ENCODE measurements at regions not wholly inside any gene's neighbourhood (a gene's known extent, or its start where the extent isn't known, plus 50 kb on each side); places are given as distances from the start of the nearest gene placed in this dataset.

GRCh38 chr4:110848787-110849186 lies 225.9 kb upstream of the PITX2 start:
- Histone ChIP-seq H2BK120ac (ENCODE audit: low read depth, low read length) (no peak overlapping the region), H3K9me1 (ENCODE audit: insufficient read depth, low read length) (0 out of 2 replicates have a peak, but pooled peaks cover 2% of the 10 kb centered on the region), H4K91ac (ENCODE audit: insufficient read depth, low read depth, low read length) (no peak overlapping the region), H3K27me3 (ENCODE audit: control insufficient read depth, insufficient read depth, low read length) (peaks cover 4% of the 10 kb centered on the region; the same call in 1 of the 2 replicates), H2BK5ac (ENCODE audit: low read depth, low read length, poor library complexity, severe bottlenecking) (no peak overlapping the region), H2BK15ac (ENCODE audit: low read depth, low read length) (no peak overlapping the region), H3K23ac (ENCODE audit: low read depth, low read length) (no peak overlapping the region), H3K9ac (ENCODE audit: low read depth, low read length) (no peak overlapping the region), H2AFZ (replicated peaks; ENCODE audit: low read length, poor library complexity) (no peak overlapping the region), H4K8ac (ENCODE audit: low read depth in 2 of 2, low read length in 2 of 2) (no peak overlapping the region), H4K5ac (ENCODE audit: low read depth, low read length) (no peak overlapping the region), H3K56ac (ENCODE audit: extremely low read depth, insufficient read depth, low read length) (no peak overlapping the region), H3K79me1 (ENCODE audit: low read depth in 1 of 2, low read length in 2 of 2) (no peaks in the 10 kb centered on the region), H3K9me3 (ENCODE audit: control insufficient read depth, insufficient read depth, low read length) (no peaks in the 10 kb centered on the region), H4K20me1 (ENCODE audit: insufficient read depth, low read length) (no peaks in the 10 kb centered on the region), H2BK20ac (ENCODE audit: low read depth, low read length) (no peak overlapping the region), H3K18ac (ENCODE audit: low read depth, low read length) (no peak overlapping the region), H3K14ac (replicated peaks; ENCODE audit: low read depth, low read length) (no peak overlapping the region), H3K4me2 (ENCODE audit: low read depth, low read length) (no peak overlapping the region), H3K4me3 (ENCODE audit: insufficient read depth, low read depth, low read length) (no peak overlapping the region), H3K4me1 (ENCODE audit: control insufficient read depth, insufficient read depth, low read length) (no peaks in the 10 kb centered on the region), H2AK9ac (replicated peaks; ENCODE audit: low read depth, low read length, poor library complexity) (no peak overlapping the region), H3K4ac (ENCODE audit: low read depth, low read length) (no peak overlapping the region), H2AK5ac (ENCODE audit: low read depth, low read length) (no peak overlapping the region), H3K36me3 (ENCODE audit: control insufficient read depth, insufficient read depth, low read length) (no peaks in the 10 kb centered on the region), H3K27ac (ENCODE audit: insufficient read depth, low read length) (no peak overlapping the region)
- in situ Hi-C loops (cut with MboI; ENCODE audit: low sequenced_read_pairs): no loop called here
- no TSS peak for BruUV-seq (replicated peaks)
- TF ChIP-seq MAZ (IDR thresholded peaks at IDR 0.05; ENCODE audit: borderline replicate concordance, low read depth, low read length): no peak
- TF ChIP-seq MAFK (IDR thresholded peaks at IDR 0.05; ENCODE audit: low read depth, low read length): no peak
- TF ChIP-seq RFX5 (IDR thresholded peaks at IDR 0.05; ENCODE audit: low read depth, low read length): no peak
- TF ChIP-seq NFE2L2 (IDR thresholded peaks at IDR 0.05; ENCODE audit: low read depth, low read length): no peak
- TF ChIP-seq MXI1 (IDR thresholded peaks at IDR 0.05; ENCODE audit: borderline replicate concordance, low read depth, low read length): no peak
- TF ChIP-seq USF2 (IDR thresholded peaks at IDR 0.05; ENCODE audit: low read depth, low read length): no peak
- no peak for TF ChIP-seq RAD21 (IDR thresholded peaks at IDR 0.05; ENCODE audit: low read length)
- no peak for TF ChIP-seq CTCF (conservative IDR thresholded peaks at IDR 0.05; ENCODE audit: low read depth, low read length)
- no peak for TF ChIP-seq CHD1 (IDR thresholded peaks at IDR 0.05; ENCODE audit: low read depth, low read length)
- TF ChIP-seq POLR2A (IDR thresholded peaks at IDR 0.05; ENCODE audit: low read depth, low read length): no peak
- no peak for TF ChIP-seq ELK1 (IDR thresholded peaks at IDR 0.05; ENCODE audit: borderline replicate concordance, low read depth, low read length)
- no peak for TF ChIP-seq BHLHE40 (IDR thresholded peaks at IDR 0.05; ENCODE audit: low read depth, low read length)
- TF ChIP-seq SMC3 (IDR thresholded peaks at IDR 0.05; ENCODE audit: low read depth, low read length): no peak
- no peak for TF ChIP-seq FOS (IDR thresholded peaks at IDR 0.05; ENCODE audit: low read depth, low read length)
- no peak for TF ChIP-seq RCOR1 (IDR thresholded peaks at IDR 0.05; ENCODE audit: insufficient replicate concordance, low read length)
- no peak for TF ChIP-seq CEBPB (IDR thresholded peaks at IDR 0.05; ENCODE audit: low read depth, low read length)
- no peak for DNase-seq
- intact Hi-C loops (cut with micrococcal nuclease): no loop called here
- no CpG with 5 or more reads among the region's 1 CpG for WGBS, 2 experiments (ENCODE audit: extremely low coverage in 2 of 2, insufficient read length in 1 of 2)
- ChIA-PET POLR2A (ENCODE audit: unreplicated experiment) (no interaction called here), CTCF (no interaction called here)
- ATAC-seq (ENCODE audit: low read depth): no peak; the same call in 1 of the 2 replicates
- dilution Hi-C loops (cut with HindIII; ENCODE audit: low sequenced_read_pairs, unreplicated experiment): no loop called here

Data from IMR-90 (cell line).